ENCODE measurements at regions not wholly inside any gene's neighbourhood (a gene's known extent, or its start where the extent isn't known, plus 50 kb on each side); places are given as distances from the start of the nearest gene placed in this dataset.

GRCh38 chr1:208793861-208794345 lies 549.7 kb upstream of the PLXNA2 start:
- no peak for DNase-seq

- no peak for DNase-seq
Measured at GRCh38 chr1:208799186-208799585, 555.0 kb upstream of the PLXNA2 start.

DNA sequence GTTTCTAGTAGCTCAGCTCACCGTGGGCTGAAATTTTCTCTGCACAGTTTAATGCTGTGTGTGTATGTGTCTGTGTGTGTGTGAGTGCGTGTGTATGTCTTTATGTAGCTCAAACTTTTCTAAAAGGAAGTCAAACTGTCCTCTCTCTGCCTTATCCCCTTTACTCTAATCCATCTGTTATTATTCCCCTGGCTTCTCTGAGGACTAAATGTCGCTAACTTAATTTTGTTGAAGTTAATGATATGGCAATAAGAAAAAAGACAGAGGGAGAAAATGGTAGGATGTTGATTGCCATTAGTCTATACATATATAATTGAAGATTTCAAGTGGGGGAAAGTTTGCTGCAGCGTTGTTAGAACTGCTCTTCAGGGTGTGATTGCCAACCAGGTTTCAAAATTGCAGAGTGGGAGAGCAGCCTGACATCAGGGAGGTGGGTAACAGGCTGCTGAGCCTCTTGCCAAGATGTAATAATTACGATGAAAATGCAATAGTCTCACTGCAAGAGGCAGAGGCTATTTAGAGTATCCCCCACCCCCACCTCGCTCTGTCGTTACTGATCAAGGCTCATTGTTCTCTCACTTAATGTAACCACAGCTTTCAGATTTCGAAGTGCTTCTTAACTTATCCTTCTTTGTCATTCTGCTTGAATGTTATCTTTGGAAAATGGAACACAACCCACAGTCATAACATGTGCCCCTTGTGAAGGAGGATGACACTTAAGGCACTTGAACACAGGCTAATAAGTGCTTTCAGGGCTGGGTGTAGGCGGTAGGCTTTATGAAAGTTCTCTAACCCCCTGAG lies 559.0 kb upstream of the PLXNA2 start:
- no peak for DNase-seq

DNA sequence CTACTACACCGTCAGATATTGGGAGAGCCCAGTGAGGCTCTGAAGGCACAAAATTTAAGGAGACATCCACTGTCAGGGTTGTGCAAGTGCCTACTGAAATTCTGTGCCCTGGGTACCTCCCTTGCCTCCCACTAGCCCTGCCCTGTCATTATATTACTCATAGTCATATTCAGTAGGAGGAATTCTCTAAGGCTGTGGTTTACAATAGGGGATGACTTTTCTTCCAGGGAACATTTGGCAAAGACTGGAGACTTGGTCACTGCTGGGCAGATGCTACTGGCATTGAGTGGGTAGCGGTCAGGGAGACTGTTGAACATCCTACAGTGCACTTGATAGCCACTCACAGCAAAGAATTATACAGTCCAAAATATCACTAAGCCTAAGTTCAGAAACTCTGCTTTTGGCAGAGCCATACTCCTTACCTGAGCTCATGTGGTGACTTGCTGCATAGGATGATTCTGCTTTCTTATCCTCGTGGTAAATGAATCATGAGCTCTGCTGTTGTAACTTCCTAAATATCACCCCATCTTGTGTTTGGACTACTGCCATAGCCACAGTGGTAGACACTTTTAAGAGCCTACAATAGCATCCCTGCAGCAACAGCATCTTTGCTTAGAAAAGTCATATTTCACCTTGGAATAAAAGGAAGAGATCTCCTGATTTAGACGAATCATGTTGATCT lies 563.4 kb upstream of the PLXNA2 start:
- DNase-seq = no peak

- DNase-seq = no peak
Measured at GRCh38 chr1:208808301-208808700, 564.1 kb upstream of the PLXNA2 start.

DNA sequence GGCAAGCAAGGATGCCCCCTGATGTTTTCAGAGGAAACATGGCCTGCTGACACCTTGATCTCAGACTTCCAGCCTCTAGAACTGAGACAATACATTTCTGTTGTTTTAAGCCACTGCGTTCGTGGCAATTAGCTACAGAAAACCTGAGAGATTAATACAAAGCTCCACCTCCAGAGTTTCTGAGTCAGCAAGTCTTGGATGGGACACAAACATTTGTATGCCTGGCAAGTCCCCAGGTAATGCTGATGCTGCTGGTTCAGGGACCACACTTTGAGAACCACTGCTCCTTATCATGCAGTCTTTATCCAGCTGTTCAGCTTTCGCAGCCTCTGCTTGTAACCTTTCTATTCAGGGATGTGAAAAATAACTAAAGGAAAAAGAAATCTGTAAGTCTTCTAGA lies 565.7 kb upstream of the PLXNA2 start:
- no peak for DNase-seq

GRCh38 chr1:208818770-208819445 lies 574.7 kb upstream of the PLXNA2 start:
- DNase-seq = no peak

- no peak for DNase-seq
Measured at GRCh38 chr1:208820580-208821212, 576.5 kb upstream of the PLXNA2 start.

GRCh38 chr1:208821939-208822338 lies 577.8 kb upstream of the PLXNA2 start:
- no peak for DNase-seq

DNA sequence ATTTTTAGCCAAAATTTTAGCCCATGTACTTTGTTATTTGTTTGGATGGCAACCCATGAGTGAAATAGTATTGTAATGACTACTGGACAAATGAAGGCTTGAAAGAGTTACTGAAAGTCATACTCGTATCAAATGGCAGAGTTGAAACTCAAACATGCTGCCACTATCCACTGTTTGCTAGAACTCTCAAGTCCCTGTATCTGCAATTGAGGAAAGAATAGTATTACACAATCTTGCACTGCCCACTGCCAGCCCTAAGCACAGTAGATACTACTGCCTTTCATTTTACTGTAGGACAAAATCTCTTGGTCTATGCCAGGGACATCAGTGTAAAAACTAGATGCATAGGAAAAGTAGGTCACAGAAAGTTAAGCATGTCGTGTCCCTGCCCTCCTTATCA lies 581.1 kb upstream of the PLXNA2 start:
- no peak for DNase-seq

- DNase-seq = no peak
Measured at GRCh38 chr1:208829595-208829994, 585.4 kb upstream of the PLXNA2 start.

- no peak for DNase-seq
Measured at GRCh38 chr1:208834381-208835096, 590.4 kb upstream of the PLXNA2 start.

DNA sequence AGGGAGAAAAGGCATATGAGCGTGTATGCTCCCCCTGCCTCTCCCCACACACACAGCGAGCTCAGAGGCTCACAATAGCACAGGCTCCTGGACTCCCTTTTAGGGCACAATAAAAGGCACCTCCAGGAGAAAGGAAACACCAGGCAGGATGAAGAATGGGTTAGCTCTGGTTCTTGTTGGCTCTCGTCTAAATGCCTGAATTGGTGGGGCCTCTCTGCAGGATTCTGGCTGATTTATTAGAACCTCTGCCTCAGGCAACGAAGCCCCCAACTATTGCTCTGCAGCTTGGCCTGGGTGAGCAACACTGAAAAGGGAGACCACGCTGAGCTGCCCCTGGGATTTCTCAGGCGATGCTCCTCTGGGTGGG lies 590.9 kb upstream of the PLXNA2 start:
- DNase-seq = no peak

GRCh38 chr1:208835781-208836180 lies 591.6 kb upstream of the PLXNA2 start:
- DNase-seq = no peak

- DNase-seq = no peak
Measured at GRCh38 chr1:208837242-208837641, 593.1 kb upstream of the PLXNA2 start.

DNA sequence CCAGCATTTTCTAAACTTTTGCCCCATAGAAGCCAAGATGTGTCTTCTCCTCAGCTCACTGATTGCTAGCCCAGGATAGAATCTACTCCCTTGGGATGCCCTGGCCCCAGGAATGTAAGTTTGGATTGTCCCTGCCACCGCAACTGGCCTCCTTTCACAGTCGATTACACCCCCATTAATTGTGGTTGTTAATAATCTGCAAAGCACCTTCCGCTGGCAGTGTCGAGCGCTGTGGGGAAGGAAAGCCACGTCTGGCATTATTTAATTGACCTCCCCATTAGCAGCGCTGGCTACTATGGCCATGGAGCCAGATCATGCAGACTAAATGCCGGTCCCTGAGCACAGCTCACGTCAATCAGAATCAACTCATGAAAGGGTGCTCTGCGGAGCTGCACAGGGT lies 597.3 kb upstream of the PLXNA2 start:
- DNase-seq = no peak

DNA sequence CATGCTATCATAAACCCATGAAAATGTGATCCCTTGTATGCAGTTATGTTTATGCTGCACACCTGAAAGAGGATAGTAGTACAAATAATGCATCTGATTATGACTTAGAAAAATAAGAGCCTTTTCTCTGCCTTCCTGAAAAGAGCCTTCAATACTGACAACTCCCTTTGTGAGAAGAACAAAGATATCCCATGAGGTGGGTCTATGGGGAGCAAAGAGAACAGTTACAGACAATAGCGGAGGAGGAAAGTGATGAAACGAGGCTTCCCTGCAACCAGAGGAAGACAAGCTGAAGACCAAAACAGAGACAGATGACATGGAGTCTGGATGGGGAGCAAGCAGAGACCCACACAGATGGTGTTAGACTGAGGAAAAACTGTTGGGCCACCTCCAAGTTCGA lies 598.3 kb upstream of the PLXNA2 start:
- no peak for DNase-seq

GRCh38 chr1:208844158-208844557 lies 600.0 kb upstream of the PLXNA2 start:
- no peak for DNase-seq

- DNase-seq = no peak
Measured at GRCh38 chr1:208848854-208849253, 604.7 kb upstream of the PLXNA2 start.

DNA sequence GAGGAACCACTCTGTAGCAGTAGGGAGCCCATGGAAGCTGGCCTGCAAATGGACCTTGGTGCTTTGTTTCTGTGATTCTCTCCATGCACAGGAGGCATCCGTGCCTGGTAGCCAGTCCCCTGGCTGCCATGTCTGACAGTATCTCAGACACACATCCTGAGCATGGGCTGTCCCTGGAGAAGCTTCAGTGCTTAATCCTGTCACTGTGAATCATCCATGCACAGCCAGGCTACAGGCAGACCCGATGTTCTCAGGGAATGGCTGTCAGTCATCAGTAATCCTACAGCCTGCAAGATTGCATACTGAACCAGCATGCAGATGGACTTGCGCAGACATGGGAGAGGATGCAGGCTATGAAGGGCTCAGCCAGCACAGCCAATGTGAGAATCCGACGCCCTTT lies 606.3 kb upstream of the PLXNA2 start:
- no peak for DNase-seq

DNA sequence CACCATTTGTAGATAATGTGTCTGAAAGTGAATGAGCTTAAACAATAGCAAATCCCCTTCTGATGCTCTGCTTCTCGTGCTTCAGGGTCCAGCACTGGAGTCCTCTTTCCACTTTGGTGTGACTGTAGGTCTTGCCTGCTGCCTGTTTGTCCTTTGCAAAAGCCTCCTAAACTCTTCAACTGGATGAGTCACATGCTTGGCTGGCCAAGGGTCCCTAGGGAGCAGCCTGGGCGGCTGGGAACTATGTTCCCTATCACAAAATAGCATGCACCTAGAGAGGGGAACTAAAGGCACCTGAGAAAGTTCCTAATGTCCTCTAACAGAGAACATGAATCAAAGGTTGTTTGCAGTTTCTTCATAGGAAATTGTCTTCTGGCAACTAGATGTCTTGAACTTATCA lies 607.2 kb upstream of the PLXNA2 start:
- no peak for DNase-seq

- DNase-seq = no peak
Measured at GRCh38 chr1:208852911-208853310, 608.7 kb upstream of the PLXNA2 start.
